ENCODE measurements at regions not wholly inside any gene's neighbourhood (a gene's known extent, or its start where the extent isn't known, plus 50 kb on each side); places are given as distances from the start of the nearest gene placed in this dataset.
"Not testable (repeated sequence)": the region's sequence is repeated elsewhere in the genome, so short reads cannot be mapped to it uniquely, and the experiment has no call there.

- no peak for TF ChIP-seq CTCF (IDR thresholded peaks at IDR 0.05)
- H3K4me1 ChIP-seq: no peaks in the 10 kb centered on the region
- no peak for DNase-seq
- no peaks in the 10 kb centered on the region for H3K27me3 ChIP-seq (ENCODE audit: low read depth)
- H3K36me3 ChIP-seq: no peaks in the 10 kb centered on the region
- no peak for ATAC-seq
- no peak overlapping the region for H3K27ac ChIP-seq
- intact Hi-C loops (cut with DNase I): no loop called here
- peaks cover 3% of the 10 kb centered on the region for H3K9me3 ChIP-seq
- no peak overlapping the region for H3K4me3 ChIP-seq
These were observed 64.9 kb downstream of the FAM170A start for GRCh38 chr5:119694284-119694683.

GRCh38 chr5:119706049-119706448 lies 76.7 kb downstream of the FAM170A start:
- DNase-seq: no peak
- Histone ChIP-seq H3K9me3 (no peaks in the 10 kb centered on the region), H3K27me3 (ENCODE audit: low read depth) (no peaks in the 10 kb centered on the region), H3K4me3 (no peak overlapping the region), H3K27ac (no peak overlapping the region), H3K4me1 (no peaks in the 10 kb centered on the region), H3K36me3 (no peaks in the 10 kb centered on the region)
- ATAC-seq: no peak
- TF ChIP-seq CTCF (IDR thresholded peaks at IDR 0.05): no peak
- intact Hi-C loops (cut with DNase I): no loop called here

- Histone ChIP-seq H3K27me3 (ENCODE audit: low read depth) (no peaks in the 10 kb centered on the region), H3K36me3 (no peaks in the 10 kb centered on the region), H3K4me3 (no peak overlapping the region), H3K4me1 (no peaks in the 10 kb centered on the region), H3K9me3 (no peaks in the 10 kb centered on the region), H3K27ac (no peak overlapping the region)
- DNase-seq (no peak), ATAC-seq (peak; percentile 56 to 63)
- intact Hi-C loops (cut with DNase I): no loop called here
- no peak for TF ChIP-seq CTCF (IDR thresholded peaks at IDR 0.05)
These were observed 78.9 kb downstream of the FAM170A start for GRCh38 chr5:119708076-119708790.

GRCh38 chr5:119721775-119722174 lies 92.4 kb downstream of the FAM170A start:
- no peak for TF ChIP-seq CTCF (IDR thresholded peaks at IDR 0.05)
- peaks cover 5% of the 10 kb centered on the region for H3K9me3 ChIP-seq
- no peak for ATAC-seq

GRCh38 chr5:119725291-119725690 lies 95.9 kb downstream of the FAM170A start:
- H3K9me3 ChIP-seq; H3K4me1 ChIP-seq; intact Hi-C loops (cut with DNase I); DNase-seq; H3K36me3 ChIP-seq; H3K4me3 ChIP-seq; H3K27ac ChIP-seq; ATAC-seq; H3K27me3 ChIP-seq (ENCODE audit: low read depth): not testable (repeated sequence)

More at GRCh38 chr5:119721775-119722174, 92.4 kb downstream of the FAM170A start:
- Histone ChIP-seq H3K4me3 (no peak overlapping the region), H3K27ac (no peak overlapping the region), H3K36me3 (no peaks in the 10 kb centered on the region), H3K4me1 (no peaks in the 10 kb centered on the region), H3K27me3 (ENCODE audit: low read depth) (no peaks in the 10 kb centered on the region)
- intact Hi-C loops (cut with DNase I): no loop called here
- no peak for DNase-seq

GRCh38 chr5:119726544-119726943 lies 97.2 kb downstream of the FAM170A start:
- intact Hi-C loops (cut with DNase I): no loop called here
- no peaks in the 10 kb centered on the region for H3K27me3 ChIP-seq (ENCODE audit: low read depth)
- no peak for DNase-seq
- H3K4me1 ChIP-seq: no peaks in the 10 kb centered on the region
- no peak for TF ChIP-seq CTCF (IDR thresholded peaks at IDR 0.05)
- no peak overlapping the region for H3K27ac ChIP-seq
- no peaks in the 10 kb centered on the region for H3K36me3 ChIP-seq
- ATAC-seq: no peak
- H3K9me3 ChIP-seq: peaks cover 5% of the 10 kb centered on the region
- no peak overlapping the region for H3K4me3 ChIP-seq
